K562 (cell line): ENCODE measurements at regions not wholly inside any gene's neighbourhood (a gene's known extent, or its start where the extent isn't known, plus 50 kb on each side); places are given as distances from the start of the nearest gene placed in this dataset.

Experiments
- BRD4 ChIP-seq: fragments of 200-600 bp; sonication (generic); IDR thresholded peaks from 2 replicates; pipeline ENCODE4 v1.6.1; 2017; ENCODE audit warnings: inconsistent platforms
- CHD2 ChIP-seq: IDR thresholded peaks from 2 replicates; pipeline ENCODE4 v1.6.1; 2011; ENCODE audit warnings: low read depth, low read length
- CTCF ChIP-seq, 3 experiments: IDR thresholded peaks in 2 of 3; conservative IDR thresholded peaks in 1 of 3; 2 replicates each; pipeline ENCODE4 v1.5.1; 2011 to 2012; ENCODE audit warnings: low read length in 3 of 3, mild to moderate bottlenecking in 3 of 3, control low read depth in 2 of 3, improper control_type of control experiment in 1 of 3, inconsistent platforms in 1 of 3, low read depth in 1 of 3, mixed read lengths in 1 of 3, moderate library complexity in 1 of 3; ENCODE audit not compliant: insufficient read depth in 2 of 3
- KLF16 ChIP-seq: IDR thresholded peaks from 2 replicates; pipeline ENCODE4 v1.6.1; 2016; ENCODE audit warnings: antibody characterized with exemption
- NFATC3 ChIP-seq: fragments of 450-650 bp; IDR thresholded peaks from 2 replicates; pipeline ENCODE4 v1.6.1; 2017; ENCODE audit warnings: mild to moderate bottlenecking
- POLR2A ChIP-seq: fragments of 450-650 bp; conservative IDR thresholded peaks from 2 replicates; pipeline ENCODE4 v1.6.1; 2016
- REST ChIP-seq, 2 experiments: fragments of 450-650 bp; formaldehyde crosslinking in 1 of 2; IDR thresholded peaks; 2 replicates each; pipeline versions ENCODE4 v1.4.0 to v1.6.1; 2014 to 2020; ENCODE audit warnings: mild to moderate bottlenecking in 2 of 2, borderline replicate concordance in 1 of 2, low read depth in 1 of 2
- ZNF518B ChIP-seq: fragments of 250-450 bp; sonication (Bioruptor Pico); IDR thresholded peaks from 2 replicates; pipeline ENCODE4 v1.5.0; 2021; ENCODE audit warnings: mild to moderate bottlenecking, moderate library complexity
- ZNF785 ChIP-seq: fragments of 250-450 bp; sonication (Bioruptor Pico); IDR thresholded peaks from 2 replicates; pipeline ENCODE4 v1.4.0; 2020; ENCODE audit warnings: mild to moderate bottlenecking

- TF ChIP-seq NFATC3 (no peak), POLR2A (no peak), ZNF518B (CRISPR knock-in tag) (no peak), KLF16 (no peak), CHD2 (no peak), REST (IDR thresholded peaks at IDR 0.05; ENCODE audit: borderline replicate concordance) (no peak), REST (CRISPR knock-in tag; IDR thresholded peaks at IDR 0.05; ENCODE audit: low read depth) (no peak), ZNF785 (no peak), BRD4 (no peak), CTCF (IDR thresholded peaks at IDR 0.05 in 2 of 3, conservative IDR thresholded peaks at IDR 0.05 in 1 of 3; ENCODE audit: insufficient read depth in 2 of 3, low read depth in 1 of 3, low read length in 3 of 3) (no peak)
Observed at GRCh38 chr2:114373591-114373990, 68.8 kb upstream of the DPP10 start.
